Astrocyte of the cerebellum (primary cell): ENCODE measurements at regions not wholly inside any gene's neighbourhood (a gene's known extent, or its start where the extent isn't known, plus 50 kb on each side); places are given as distances from the start of the nearest gene placed in this dataset.

ENCODE experiments used
- DNase-seq: peaks from one replicate; pipeline ENCODE4 v3.0.0-alpha.2; 2011; ENCODE audit warnings: low read depth
- H3K4me3 ChIP-seq: 2 replicates; pipeline ENCODE4 v1.5.1; 2011; ENCODE audit warnings: mild to moderate bottlenecking, low read depth, low read length, moderate library complexity
- CTCF ChIP-seq: IDR thresholded peaks from 2 replicates; pipeline ENCODE4 v1.5.1; 2012; ENCODE audit warnings: low read length, low read depth, moderate library complexity, mild to moderate bottlenecking; ENCODE audit errors: missing control alignments
- in situ Hi-C: cut with HindIII; loops from 2 replicates; pipeline ENCODE4 v1.10.0; 2017; ENCODE audit warnings: low sequenced_read_pairs

- no peak for TF ChIP-seq CTCF
- in situ Hi-C loops = no loop called here
- no peak for DNase-seq
Observed at GRCh38 chr2:122094557-122094956, 339.1 kb downstream of the TSN start.

GRCh38 chr2:122096761-122097160 is 341.3 kb downstream of the TSN start:
- in situ Hi-C loops = no loop called here
- no peak for DNase-seq
- H3K4me3 ChIP-seq = no peak overlapping the region
- no peak for TF ChIP-seq CTCF

More at GRCh38 chr2:122094557-122094956, 339.1 kb downstream of the TSN start:
- H3K4me3 ChIP-seq = no peak overlapping the region

GRCh38 chr2:122098306-122098705 is 342.9 kb downstream of the TSN start:
- DNase-seq = no peak
- in situ Hi-C loops = no loop called here
- TF ChIP-seq CTCF = no peak
- H3K4me3 ChIP-seq = no peak overlapping the region

GRCh38 chr2:122100346-122100745 is 344.9 kb downstream of the TSN start:
- DNase-seq = peak; percentile 1
- TF ChIP-seq CTCF = no peak
- in situ Hi-C loops = no loop called here

GRCh38 chr2:122100756-122101155 is 345.3 kb downstream of the TSN start:
- in situ Hi-C loops = no loop called here
- H3K4me3 ChIP-seq = no peak overlapping the region
- TF ChIP-seq CTCF = no peak
- DNase-seq = no peak

More at GRCh38 chr2:122100346-122100745, 344.9 kb downstream of the TSN start:
- H3K4me3 ChIP-seq = no peak overlapping the region

GRCh38 chr2:122101319-122101718 is 345.9 kb downstream of the TSN start:
- TF ChIP-seq CTCF = no peak
- DNase-seq = no peak
- in situ Hi-C loops = no loop called here
- H3K4me3 ChIP-seq = no peak overlapping the region
